PC-9 (cell line): ENCODE measurements at regions not wholly inside any gene's neighbourhood (a gene's known extent, or its start where the extent isn't known, plus 50 kb on each side); places are given as distances from the start of the nearest gene placed in this dataset.

Experiments used
- BruUV-seq: library from RNA; stranded (reverse); fragments of 400-500 nt; replicated peaks from 2 replicates; lab custom pipeline; 2021; lab: Mats Ljungman, UMichigan
- CTCF ChIA-PET: fragments of 300-600 bp; sonication (Branson Sonifier 250); formaldehyde crosslinking; loops from one replicate; lab custom pipeline; 2022; ENCODE audit warnings: antibody characterized with exemption; lab: Charles Lee
- POLR2A ChIA-PET: fragments of 300-600 bp; sonication (Branson Sonifier 250); formaldehyde crosslinking; loops from one replicate; lab custom pipeline; 2022; ENCODE audit warnings: antibody characterized with exemption; ENCODE audit not compliant: unreplicated experiment; lab: Charles Lee
- DNase-seq, 2 experiments: peaks; one replicate each; pipeline versions ENCODE4 v3.0.0 to v3.0.0-alpha.2; 2015 to 2022; ENCODE audit warnings: mixed read lengths in 1 of 2
- H2AFZ ChIP-seq: fragments of 200-600 bp; sonication (generic); 2 replicates; pipeline ENCODE4 v1.8.1; 2017; ENCODE audit warnings: antibody characterized with exemption
- H3F3A ChIP-seq: fragments of 200-600 bp; sonication (generic); 2 replicates; pipeline ENCODE4 v1.8.1; 2017; ENCODE audit warnings: antibody characterized with exemption, mild to moderate bottlenecking, low read depth; ENCODE audit not compliant: insufficient read depth
- H3K27ac ChIP-seq: fragments of 200-600 bp; sonication (generic); 2 replicates; pipeline ENCODE4 v1.6.1; 2016; ENCODE audit warnings: mixed run types
- H3K27me3 ChIP-seq: fragments of 200-600 bp; sonication (generic); 2 replicates; pipeline ENCODE4 v1.6.1; 2016; ENCODE audit warnings: low read depth, mixed run types; ENCODE audit not compliant: insufficient read depth
- H3K36me3 ChIP-seq: fragments of 200-600 bp; sonication (generic); 2 replicates; pipeline ENCODE4 v1.6.1; 2016; ENCODE audit warnings: low read depth, mixed run types
- H3K4me1 ChIP-seq: fragments of 200-600 bp; sonication (generic); replicated peaks from 2 replicates; pipeline ENCODE4 v1.6.1; 2016; ENCODE audit warnings: mixed run types; ENCODE audit not compliant: insufficient read depth
- H3K4me2 ChIP-seq: fragments of 200-600 bp; sonication (generic); 2 replicates; pipeline ENCODE4 v1.6.1; 2017; ENCODE audit warnings: mixed run types
- H3K4me3 ChIP-seq: fragments of 200-600 bp; sonication (generic); 2 replicates; pipeline ENCODE4 v1.6.1; 2016; ENCODE audit warnings: mixed run types
- H3K79me2 ChIP-seq: fragments of 200-600 bp; sonication (generic); 2 replicates; pipeline ENCODE4 v1.6.1; 2017; ENCODE audit warnings: low read depth, mixed run types
- H3K9me2 ChIP-seq: fragments of 200-600 bp; sonication (generic); 2 replicates; pipeline ENCODE4 v1.8.1; 2017; ENCODE audit warnings: mild to moderate bottlenecking; ENCODE audit not compliant: insufficient read depth
- H3K9me3 ChIP-seq: fragments of 200-600 bp; sonication (generic); 2 replicates; pipeline ENCODE4 v1.8.1; 2016; ENCODE audit warnings: low read depth; ENCODE audit not compliant: insufficient read depth
- H4K20me1 ChIP-seq: fragments of 200-600 bp; sonication (generic); 2 replicates; pipeline ENCODE4 v1.8.1; 2017; ENCODE audit not compliant: insufficient read depth
- CTCF ChIP-seq: fragments of 200-600 bp; sonication (generic); conservative IDR thresholded peaks from 2 replicates; pipeline ENCODE4 v1.6.1; 2017; ENCODE audit warnings: mixed run types, antibody characterized with exemption, mild to moderate bottlenecking, moderate library complexity
- EZH2 ChIP-seq: fragments of 200-600 bp; sonication (generic); IDR thresholded peaks from 2 replicates; pipeline ENCODE4 v1.8.0; 2017; ENCODE audit warnings: antibody characterized with exemption, low read depth
- intact Hi-C: fragments of 100-400 bp; cut with micrococcal nuclease; formaldehyde crosslinking; loops from one replicate; pipeline ENCODE4 v1.10.0; 2022; ENCODE audit not compliant: unreplicated experiment

DNA sequence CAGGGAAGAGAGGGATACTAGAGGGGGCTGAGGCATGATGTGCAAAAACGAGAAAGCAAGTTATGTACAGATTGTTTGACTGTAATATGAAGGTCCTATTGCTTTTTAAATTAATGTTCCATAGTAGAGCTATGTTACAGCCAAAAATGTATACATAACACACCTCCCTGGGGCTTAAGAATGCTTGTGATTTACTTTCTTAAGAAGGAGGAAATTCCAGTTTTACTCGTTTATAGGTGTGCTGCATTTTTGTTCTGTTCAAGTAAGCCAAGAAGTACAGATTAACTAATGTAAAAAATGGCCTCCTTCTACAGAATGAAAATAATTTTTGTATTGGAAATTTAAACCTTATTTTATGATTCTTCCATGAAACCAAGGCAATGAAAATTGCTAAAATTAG, 614.4 kb upstream of the NR3C2 start:
- Histone ChIP-seq H3K27me3 (no peaks in the 10 kb centered on the region), H4K20me1 (no peaks in the 10 kb centered on the region), H3K36me3 (no peaks in the 10 kb centered on the region), H3K9me3 (no peaks in the 10 kb centered on the region), H3K4me1 (peaks cover 11% of the 10 kb centered on the region; the same call in 1 of the 2 replicates), H3K79me2 (no peaks in the 10 kb centered on the region), H3F3A (no peaks in the 10 kb centered on the region), H2AFZ (no peak overlapping the region), H3K9me2 (no peaks in the 10 kb centered on the region), H3K4me3 (no peak overlapping the region), H3K27ac (no peak overlapping the region), H3K4me2 (peak overlapping the region; percentile 43)
- POLR2A ChIA-PET, result no interaction called here
- peak in 1 of 2 experiments; percentile 66 for DNase-seq
- no TSS peak for BruUV-seq
- TF ChIP-seq EZH2 (no peak), CTCF (no peak)
- CTCF ChIA-PET, result no interaction called here
- intact Hi-C loops, result no loop called here

- Histone ChIP-seq H3K27ac (no peak overlapping the region), H3K27me3 (no peaks in the 10 kb centered on the region), H3K4me2 (no peak overlapping the region), H2AFZ (no peak overlapping the region), H4K20me1 (no peaks in the 10 kb centered on the region), H3K79me2 (no peaks in the 10 kb centered on the region), H3K4me1 (peaks cover 11% of the 10 kb centered on the region; the same call in 1 of the 2 replicates), H3K9me3 (no peaks in the 10 kb centered on the region), H3F3A (no peaks in the 10 kb centered on the region), H3K36me3 (no peaks in the 10 kb centered on the region), H3K9me2 (no peaks in the 10 kb centered on the region), H3K4me3 (no peak overlapping the region)
- ChIA-PET CTCF (no interaction called here), POLR2A (interaction anchor here (0.6 kb wide), 1 partner anchor 105 kb away, joined by 4 read pairs; no protein-coding TSS in a partner anchor)
- intact Hi-C loops, result no loop called here
- TF ChIP-seq CTCF (no peak), EZH2 (no peak)
- DNase-seq, result no peak
- BruUV-seq, result no TSS peak
Measured at GRCh38 chr4:149055624-149056023, 613.4 kb upstream of the NR3C2 start.

DNA sequence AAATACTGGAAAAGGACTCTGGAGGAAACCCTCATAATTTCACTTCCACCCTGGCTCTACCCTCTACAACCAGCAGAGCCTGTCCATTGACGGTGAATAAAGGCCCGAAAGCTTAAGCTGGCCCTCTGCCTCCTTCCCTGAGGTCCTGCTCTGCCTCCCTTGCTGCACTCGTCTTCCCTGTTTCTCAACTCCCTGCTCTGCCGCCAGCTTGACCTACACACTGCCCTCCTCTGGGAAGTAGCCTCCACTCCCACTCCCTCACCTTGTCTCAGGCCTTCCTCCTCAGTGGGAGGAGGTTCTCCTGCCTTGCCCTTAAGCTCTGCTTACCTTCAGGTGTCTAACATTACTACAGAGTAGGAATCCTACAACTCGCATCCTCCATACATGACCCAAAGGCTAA, 608.6 kb upstream of the NR3C2 start:
- POLR2A ChIA-PET, result no interaction called here
- no peaks in the 10 kb centered on the region for H3K4me1 ChIP-seq
- no peaks in the 10 kb centered on the region for H3K36me3 ChIP-seq
- H3K9me2 ChIP-seq, result no peaks in the 10 kb centered on the region
- H4K20me1 ChIP-seq, result no peaks in the 10 kb centered on the region
- intact Hi-C loops, result no loop called here
- no peak overlapping the region for H2AFZ ChIP-seq
- no peak for DNase-seq
- no peaks in the 10 kb centered on the region for H3K79me2 ChIP-seq
- H3F3A ChIP-seq, result no peaks in the 10 kb centered on the region
- BruUV-seq, result no TSS peak
- H3K4me3 ChIP-seq, result no peak overlapping the region
- no peaks in the 10 kb centered on the region for H3K9me3 ChIP-seq
- CTCF ChIA-PET, result no interaction called here
- no peak overlapping the region for H3K4me2 ChIP-seq
- TF ChIP-seq EZH2, result no peak
- TF ChIP-seq CTCF, result no peak
- no peaks in the 10 kb centered on the region for H3K27me3 ChIP-seq
- H3K27ac ChIP-seq, result no peak overlapping the region
